ENCODE measurements at regions not wholly inside any gene's neighbourhood (a gene's known extent, or its start where the extent isn't known, plus 50 kb on each side); places are given as distances from the start of the nearest gene placed in this dataset.

DNA sequence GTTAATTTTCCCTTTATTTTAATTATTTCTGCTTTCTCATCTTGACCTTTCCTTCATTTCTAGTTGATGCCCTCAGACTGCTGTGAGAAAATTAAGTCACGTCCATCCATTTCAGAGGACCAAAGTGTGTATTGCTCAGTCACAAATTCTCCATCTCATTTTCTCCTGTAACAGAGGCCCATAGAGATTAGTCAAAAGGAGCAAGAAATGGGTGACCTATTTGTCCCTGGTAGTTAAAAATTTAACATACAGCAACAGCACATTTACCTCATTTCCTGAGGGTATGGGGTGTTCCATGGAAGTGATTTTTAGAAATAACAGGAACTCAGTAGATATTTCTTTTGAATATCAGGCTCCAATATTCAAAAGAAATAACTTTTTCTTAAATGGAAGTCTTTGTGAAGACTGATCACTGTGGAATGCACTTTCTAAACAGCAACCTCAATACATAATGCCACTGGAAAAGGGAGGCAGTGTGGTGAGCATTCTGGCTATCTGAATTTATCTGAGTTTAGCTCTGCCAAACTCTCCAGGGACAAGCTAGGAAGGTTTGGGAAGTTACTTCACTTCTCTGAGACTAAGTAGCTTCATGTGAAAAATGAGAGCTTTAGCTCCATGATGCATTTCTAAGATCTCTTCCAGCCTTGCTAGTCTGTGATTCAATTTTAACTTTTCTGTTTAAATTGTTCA, 808.2 kb downstream of the SQOR start:
- no peak for DNase-seq

DNA sequence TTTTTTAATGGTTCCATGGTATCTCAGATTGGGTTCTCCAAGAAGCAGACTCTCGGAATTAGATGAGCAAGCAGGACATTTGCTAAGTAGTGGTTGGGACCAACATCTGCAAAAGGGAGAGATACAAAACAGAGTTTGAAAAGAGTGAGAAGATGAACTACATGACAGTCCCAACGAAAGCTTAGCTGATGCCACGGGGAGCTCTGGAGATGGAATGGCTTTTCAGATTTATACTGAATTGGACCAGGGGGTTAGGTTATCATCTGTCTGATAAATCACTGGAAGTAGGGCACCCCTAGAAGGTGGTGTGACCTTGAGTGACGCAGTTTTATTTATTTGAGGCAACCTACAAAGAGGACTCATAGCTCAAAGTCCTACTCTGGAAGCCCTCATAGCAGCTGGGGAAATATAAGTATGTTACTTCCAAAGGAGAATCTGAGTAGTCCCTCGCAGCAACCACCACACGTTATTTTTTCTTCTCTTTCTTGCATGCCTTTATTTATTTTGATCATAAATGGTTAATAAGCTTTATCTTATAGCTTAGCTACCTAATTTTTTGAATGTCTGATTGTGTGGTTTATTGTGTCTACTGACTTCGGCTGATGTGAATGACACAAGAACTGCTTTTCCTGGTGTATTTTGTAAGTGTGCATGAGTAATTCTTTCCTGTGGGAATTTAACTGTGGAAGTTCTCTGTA, 815.4 kb downstream of the SQOR start:
- no peak for DNase-seq

DNA sequence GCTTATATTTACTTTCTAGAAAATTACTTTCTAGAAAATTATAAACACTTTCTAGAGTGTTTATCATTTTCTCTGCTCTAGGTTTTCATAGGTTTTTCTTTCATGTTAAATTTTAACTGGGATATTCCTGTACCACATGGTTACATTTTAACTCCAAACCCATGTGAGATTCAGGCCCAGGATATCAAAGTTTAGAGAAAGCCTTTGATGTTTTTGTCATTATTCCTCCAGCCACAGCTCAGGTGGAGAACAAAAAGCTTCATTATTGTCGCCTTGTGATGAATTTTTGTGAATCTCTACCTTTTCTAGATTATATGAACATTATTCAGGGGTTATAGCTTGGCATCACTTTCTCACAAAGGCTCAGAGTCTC, 816.0 kb downstream of the SQOR start:
- no peak for DNase-seq

DNA sequence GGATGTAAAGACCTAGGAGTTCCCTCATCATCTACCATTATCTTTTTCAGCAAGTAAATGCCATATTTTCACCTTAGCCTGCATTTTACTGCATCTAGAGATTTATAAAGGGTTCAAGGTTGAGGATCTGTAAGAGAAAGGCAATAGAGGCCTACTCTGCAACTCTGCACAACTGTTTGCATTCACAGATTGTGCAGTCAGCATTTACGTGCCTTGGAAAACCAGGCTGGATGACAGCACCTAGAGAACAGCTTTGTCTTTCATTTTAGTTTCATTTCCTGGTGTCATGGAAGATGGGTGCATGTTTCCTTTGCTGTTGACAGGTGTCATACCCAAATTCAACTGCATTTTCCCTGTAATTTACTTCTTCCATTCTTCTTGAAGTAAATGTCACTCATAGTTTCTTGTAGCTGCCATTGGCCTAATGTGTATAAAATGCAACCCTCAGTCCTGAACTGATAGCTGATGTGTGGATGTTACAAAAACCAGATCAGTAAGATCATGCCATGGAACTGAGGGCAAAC, 817.5 kb downstream of the SQOR start:
- DNase-seq, result no peak

DNA sequence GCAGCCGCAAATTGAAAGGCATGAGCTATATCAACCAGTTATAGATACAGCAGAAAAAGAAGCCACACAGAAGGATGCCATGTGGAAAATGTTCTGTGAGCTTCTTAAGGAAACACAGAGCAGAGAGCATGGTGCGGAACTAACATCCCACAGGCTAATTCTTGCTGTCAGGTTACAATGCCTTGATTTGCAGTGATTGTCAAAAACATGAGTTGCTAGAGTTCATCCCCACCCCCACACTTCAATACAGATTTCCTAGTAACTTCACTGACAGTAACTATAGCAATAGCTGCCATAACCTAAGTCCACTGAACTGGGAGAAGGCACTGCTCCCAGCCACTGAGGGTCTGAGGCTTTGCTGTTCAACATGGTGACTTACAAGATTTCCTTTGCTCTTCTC, 821.6 kb downstream of the SQOR start:
- DNase-seq, result no peak

DNA sequence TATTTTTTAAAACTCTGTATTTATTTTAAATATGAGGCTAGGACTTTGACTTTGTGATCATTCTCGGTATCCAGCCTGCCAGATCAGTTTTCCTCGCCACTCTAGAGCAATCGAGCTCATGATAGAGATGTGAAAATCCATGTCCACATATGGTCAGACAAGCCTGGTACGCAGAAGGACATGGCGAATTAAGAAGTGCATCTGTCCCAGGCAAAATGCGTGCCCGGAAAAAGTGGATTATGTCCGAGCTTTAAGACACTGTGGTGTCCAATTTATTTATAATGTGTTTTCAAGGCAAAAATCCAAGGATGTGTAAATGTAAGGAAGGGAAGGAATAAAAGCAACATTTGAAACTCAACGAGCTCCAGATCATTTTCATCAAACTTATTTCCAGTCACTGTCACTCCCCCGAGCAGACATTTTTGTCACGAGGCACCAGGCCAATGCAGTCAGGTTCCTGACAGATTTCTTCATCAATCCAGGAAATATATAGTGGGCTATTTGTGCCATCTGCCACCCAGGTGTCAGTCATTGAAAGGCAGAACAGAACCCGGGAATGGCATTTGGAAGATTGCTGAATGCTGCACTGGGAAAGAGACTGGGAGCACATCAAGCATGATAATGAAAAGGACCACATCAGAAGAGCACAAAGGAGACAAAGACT, 825.7 kb downstream of the SQOR start:
- DNase-seq, result no peak

DNA sequence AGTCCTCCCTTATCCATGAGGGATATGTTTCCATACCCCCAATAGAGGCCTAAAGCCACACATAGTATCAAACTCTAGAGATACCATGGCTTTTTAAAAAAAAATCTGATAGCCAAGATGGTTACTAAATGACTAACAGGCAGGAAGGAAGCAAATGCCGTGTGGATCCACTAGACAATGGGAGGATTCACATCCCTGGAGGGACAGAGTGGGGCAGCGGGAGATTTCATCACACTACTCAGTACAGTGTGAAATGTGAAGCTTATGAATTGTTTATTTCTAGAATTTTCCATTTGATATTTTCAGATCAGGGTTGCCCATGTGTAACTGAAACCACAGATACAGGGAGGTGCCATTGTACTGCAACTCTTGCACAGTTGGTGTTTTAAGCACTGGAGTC, 826.6 kb downstream of the SQOR start:
- DNase-seq, result no peak

DNA sequence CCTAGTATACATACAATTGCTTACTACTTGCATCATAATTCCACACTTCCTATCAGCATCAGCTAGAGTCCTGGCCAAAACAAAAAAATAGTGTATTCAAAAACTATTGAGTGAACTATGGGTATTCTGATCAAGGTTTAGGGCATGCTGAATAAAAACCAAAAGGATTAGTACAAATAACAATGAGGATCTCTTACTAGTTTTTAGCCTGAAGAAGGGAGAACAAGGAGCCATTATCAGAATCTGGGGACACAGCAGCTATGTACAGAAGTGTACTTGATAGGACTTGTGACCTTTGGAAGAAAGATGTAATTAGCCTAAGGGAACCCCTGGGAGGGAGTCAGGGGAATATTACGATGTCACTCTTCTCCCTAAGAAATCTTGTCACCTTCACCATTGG, 832.2 kb downstream of the SQOR start:
- DNase-seq, result no peak

DNA sequence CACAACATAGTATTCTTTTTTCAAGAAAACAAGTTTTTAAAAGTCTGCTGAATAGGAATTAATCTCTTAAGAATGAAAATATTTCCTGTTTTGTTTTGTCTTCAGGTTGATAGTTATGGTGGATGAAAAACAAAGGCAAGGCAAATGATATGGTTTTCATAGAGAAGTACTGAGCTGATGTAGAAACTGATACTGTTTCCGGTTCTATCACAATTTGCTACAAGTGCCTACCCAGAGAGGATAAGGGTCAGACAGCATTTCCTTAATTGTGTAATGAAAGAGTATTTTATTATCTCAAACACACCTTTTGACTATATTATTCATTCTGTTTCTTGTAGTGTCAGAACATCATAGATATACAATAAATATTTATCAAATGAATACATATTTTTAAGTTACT, 836.3 kb downstream of the SQOR start:
- no peak for DNase-seq

DNA sequence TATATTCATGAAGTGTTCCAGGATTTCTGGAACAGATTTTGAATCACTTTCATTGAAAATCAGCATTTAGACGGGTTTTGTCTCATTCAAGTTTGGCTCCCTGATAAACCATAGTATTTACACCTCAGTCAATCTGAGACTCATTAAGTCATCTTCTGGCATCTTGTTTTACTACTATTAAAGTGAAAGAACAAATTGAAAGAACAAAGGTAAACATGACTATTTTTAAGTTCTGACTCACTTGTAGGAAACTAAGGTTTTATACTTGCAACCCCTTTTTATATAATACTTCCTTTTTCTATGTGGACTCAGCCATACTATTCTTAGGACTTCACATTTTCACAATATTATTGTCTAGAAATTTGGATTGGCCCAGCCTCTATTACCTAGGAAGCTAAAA, 854.4 kb downstream of the SQOR start:
- no peak for DNase-seq

DNA sequence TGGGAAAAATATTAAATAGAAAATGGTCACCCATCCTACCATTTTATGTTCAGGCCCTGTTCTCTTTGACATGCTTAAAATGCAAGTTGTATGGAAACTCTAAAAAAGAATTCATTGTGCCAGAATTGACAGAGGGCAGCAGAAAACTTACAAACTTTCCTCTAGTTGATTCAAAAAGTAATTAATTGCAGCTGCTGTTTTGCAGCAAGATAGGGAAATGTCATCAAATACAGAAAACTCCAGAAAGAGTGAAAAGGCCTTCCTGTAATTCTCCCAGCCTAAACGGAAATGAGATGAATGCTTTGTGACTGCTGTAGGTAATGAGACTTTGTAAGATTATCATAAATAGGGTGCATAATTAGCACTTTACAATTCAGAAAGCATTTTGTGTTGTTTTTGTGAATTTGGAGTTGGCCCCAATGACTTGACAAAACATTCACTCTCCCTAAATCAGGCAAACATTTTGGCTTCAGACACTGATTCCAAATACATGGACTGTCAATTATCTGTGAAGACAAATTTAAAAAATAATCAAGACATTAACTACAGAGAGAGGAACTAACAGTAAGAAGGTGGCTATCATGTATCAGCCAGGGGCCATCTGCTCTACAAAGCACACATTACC, 861.8 kb downstream of the SQOR start:
- no peak for DNase-seq

DNA sequence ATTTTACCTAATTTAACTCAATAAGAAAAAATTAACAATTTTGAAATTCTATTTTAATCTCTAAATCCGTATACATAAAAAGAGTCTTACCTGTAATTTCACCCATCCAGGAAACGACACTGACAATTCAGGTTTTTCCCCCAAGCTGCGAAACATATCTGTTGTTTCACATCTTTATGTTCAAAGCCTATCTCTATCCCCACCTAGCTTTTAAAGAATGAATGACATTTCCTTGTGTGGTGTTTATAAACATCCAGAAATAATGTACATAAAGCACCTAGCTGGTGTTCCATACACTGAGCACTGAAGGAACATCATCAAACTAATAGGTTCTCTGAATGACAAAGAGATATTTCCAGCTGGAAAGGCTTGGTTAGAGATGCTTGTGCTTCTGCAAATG, 867.8 kb downstream of the SQOR start:
- DNase-seq, result no peak

DNA sequence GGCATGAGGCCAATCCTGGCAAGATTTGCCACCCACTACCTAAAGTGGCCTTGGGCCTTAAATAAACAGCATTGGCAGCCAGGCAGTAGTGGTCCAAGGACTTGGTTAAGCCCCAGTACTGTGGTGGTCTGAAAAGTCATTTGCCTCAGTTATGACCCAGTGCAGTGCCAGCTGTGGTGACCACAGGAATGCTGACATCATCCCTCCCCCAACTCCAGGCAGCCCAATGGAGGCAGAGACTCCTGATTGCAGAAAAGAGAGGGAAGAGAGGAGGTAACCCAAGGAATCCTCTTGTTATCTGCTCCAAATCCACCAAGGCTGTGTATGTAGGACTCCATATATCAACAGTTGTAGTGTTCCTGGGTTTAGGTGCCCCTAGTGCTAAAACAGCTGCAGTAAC, 883.6 kb downstream of the SQOR start:
- no peak for DNase-seq

DNA sequence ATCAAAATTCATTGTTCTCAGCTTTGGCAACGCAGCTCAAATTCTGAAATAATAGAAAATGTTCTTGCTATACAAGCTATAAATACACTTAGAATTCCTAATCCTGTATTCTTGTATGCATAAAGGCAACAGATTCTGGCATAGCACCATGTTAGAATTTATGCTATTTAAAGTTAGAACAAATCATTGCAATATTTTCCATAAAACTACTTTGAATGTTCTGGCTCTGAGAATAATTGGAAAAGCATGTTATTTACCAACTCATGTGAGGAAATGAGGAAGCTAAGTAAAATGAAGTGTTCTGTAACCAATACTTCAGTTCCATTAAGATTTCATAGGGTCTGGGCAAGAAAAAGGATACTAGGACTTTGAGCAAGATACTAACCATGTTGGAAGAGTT, 888.9 kb downstream of the SQOR start:
- no peak for DNase-seq

DNA sequence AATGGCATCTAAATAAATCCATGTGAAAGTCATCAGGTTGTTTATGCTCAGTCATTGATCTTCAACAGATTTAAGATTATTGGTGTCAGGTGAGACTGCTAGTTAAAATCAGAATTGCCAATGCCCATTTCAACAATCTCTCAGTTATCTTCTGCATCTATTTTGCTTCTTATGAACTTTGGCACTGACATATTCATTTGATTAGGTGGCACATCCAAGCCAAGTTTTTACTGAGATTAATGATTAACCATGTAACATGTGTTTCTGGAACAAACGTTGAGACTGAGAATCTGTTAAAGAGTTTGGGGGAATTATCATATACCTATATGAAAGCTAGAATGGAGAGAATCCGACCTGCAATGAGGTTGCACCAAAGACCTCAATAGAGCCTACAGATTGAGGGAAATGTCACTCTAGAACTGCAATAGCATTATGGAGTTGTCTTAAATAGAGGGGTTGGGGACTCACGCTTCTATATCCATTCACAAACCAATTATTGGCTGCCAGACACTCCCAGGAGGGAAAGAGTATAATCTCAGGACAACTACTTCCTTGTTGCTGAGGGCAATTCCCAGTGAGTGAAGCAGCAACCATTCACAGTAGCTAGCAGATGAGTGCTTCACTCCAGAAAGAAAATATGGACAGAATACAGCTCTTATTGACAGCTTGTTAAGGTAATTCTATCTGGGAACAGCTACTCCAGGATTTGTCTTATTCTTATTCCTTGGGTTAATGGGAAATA, 891.3 kb downstream of the SQOR start:
- DNase-seq, result no peak

DNA sequence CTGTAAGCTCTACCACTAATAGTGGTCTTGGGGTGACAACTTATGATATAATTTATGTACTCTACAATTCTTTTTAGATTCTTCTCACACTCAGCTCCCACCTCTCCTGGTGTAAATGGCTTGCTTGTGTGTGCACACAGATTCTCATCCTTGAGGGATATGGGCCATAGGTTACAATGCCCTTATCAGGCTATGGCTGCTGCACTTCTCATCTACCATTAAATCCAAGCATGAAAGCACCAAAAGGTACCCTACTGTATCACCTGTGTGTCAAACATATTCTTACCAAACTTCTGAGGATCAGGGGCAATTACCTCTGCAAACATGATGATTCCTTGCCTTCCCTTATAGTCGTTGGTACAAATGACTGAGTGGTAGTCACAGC, 891.9 kb downstream of the SQOR start:
- no peak for DNase-seq

DNA sequence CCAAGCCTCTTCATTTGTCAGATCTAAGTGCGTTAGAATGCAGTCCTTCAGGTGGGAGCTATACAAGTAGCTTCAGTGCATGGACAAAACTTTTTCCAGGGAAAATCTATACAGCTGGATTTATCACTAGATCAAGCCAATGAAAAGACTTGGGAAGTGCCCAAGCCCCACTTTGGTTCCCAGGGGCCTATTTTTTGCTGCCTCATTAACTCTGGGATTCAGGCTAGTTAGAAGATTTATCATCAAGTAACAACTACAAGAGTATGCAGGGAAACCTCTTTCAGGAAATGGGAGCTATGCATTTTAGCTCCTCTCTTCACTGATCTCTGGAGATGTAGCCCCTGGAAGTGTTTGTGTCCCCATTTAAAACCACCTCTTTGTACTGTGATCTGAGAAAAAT, 908.8 kb downstream of the SQOR start:
- no peak for DNase-seq

DNA sequence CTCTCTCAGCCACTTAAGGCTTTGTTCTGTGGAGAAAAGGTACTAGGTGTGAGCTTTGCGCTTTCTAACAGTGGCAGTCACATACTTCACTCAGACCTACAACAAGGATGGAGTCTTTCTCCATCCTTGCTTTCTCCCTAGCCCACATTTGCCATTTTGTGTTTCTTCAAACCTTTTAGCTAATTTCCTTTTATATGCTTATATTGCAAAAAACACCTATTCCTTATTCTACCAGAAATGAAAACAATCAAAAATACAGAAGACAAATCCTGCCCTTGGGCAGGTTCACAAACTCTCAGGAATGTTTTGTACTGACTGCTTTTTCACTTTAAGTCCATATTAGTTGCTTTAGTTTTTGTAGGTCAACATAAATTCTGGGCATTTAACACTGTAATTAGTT, 914.2 kb downstream of the SQOR start:
- no peak for DNase-seq

DNA sequence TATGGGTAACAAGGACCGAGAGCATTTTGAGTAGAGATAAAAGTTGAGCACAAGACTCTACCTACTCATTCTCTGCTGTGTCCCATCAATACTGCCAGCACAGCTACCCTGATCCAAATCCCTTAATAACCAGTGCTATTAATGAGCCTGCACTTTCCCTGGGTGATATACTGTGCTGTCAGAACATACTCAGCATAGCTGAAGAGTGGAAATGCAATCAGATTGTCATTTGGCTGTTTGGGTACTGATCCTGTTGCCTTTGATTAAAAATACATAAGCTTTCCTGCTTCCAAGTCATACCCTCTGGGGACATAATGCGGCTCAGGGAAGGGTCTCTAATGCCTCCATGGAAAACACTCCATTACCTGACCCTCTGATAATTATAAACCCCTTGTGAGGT, 917.5 kb downstream of the SQOR start:
- DNase-seq, result no peak

DNA sequence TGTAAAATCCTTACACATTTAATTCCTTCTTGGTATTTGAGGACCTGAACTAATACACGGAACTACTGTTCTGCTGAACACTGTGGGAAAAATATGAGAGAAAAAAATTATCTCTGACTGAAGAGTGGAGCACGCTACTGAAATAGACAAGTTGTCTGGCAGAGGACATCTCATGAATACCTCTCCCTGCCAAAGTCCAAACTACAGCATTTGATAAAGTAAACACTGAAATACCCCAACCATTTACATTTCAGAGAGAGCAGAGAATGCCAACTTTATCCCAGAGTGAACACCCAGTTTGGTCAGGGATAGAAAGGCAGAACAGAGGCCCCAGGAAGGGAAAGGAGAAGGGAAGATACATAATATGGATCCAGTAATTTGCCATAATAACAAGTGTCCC, 920.7 kb downstream of the SQOR start:
- no peak for DNase-seq

DNA sequence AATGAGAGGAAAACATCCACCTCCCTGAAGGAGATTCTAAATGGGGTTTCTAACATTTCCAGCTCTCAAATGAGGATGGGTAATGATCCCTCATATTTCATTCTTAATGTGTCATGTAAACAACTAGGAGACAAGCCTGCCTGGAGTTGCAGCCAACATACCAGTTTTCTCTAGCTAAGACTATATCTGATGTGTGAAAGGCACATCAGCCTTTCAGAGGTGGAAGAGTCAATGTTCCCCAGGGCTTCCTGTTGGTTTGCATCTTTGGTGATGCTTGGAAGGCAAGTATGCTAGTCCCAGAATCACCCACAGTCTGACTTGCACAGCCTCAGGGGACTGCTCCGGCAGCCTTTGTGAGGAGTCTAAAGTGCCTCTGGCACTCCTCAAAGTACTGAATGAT, 921.2 kb downstream of the SQOR start:
- DNase-seq, result no peak

DNA sequence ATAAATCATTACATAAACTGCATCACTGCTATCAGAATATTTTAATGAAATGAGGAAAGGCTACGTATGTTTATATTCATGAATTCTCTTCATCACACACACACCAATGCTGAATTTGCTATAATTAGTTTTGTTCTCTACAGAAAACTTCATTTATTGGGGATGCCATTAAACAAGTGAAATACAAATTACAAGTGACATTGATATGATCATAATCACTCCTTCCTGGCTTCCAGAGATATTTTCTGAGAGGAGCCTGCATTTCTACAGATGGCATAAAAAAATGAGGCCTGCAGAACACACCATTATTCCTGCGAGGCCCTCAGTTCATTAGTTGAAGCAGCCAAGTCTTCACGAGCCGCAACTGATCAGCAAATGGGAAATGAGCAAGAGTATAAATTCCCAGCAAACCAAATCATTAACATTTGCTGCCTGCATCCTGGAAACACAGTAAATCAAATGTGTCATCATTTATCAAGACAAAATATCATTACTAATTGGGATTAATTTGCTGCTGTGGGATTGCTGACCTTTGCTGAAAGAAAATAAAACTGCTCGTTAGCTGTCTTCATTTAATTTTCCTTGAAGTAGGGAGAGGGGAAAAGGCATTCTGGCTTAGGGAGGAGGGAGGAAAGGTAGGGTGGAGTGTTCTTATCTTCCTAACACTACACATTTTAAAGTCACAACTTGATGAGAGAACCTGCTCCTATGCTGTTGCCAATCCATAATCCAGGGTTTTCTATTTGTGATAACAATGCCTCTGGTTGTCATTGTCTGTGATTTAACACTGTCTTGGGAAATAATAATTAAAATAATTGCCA, 921.9 kb downstream of the SQOR start:
- DNase-seq, result no peak
